H1 (cell line): ENCODE measurements at regions not wholly inside any gene's neighbourhood (a gene's known extent, or its start where the extent isn't known, plus 50 kb on each side); places are given as distances from the start of the nearest gene placed in this dataset.

Experiments used
- CTCF ChIA-PET: fragments of 300-600 bp; sonication (Branson Sonifier 250); formaldehyde crosslinking; loops from one replicate; lab custom pipeline; 2021; ENCODE audit not compliant: partially characterized antibody; lab: Charles Lee
- POLR2A ChIA-PET: fragments of 300-600 bp; sonication (Branson Sonifier 250); formaldehyde crosslinking; loops from one replicate; lab custom pipeline; 2021; ENCODE audit warnings: inconsistent platforms; ENCODE audit not compliant: partially characterized antibody; lab: Charles Lee
- DNase-seq, 2 experiments: peaks; one replicate each; pipeline versions ENCODE4 v3.0.0 to v3.0.0-alpha.2; 2010 to 2022; ENCODE audit warnings: low spot score in 2 of 2, low read depth in 1 of 2, mixed read lengths in 1 of 2
- FAIRE-seq: peaks from 2 replicates; lab custom pipeline; 2011; peaks lifted over from hg19 to GRCh38; lab: Jason Lieb, UNC
- H2AFZ ChIP-seq: 2 replicates; pipeline ENCODE4 v1.8.1; 2012; ENCODE audit warnings: low read length, inconsistent platforms
- H2AK5ac ChIP-seq: 2 replicates; pipeline ENCODE4 v1.6.1; 2013; ENCODE audit warnings: low read depth, low read length
- H2BK120ac ChIP-seq: replicated peaks from 2 replicates; pipeline ENCODE3; 2013; ENCODE audit warnings: low read depth, low read length, inconsistent platforms
- H2BK12ac ChIP-seq: 2 replicates; pipeline ENCODE4 v1.6.1; 2013; ENCODE audit warnings: low read depth, low read length
- H2BK15ac ChIP-seq: 2 replicates; pipeline ENCODE4 v1.6.1; 2013; ENCODE audit warnings: low read length
- H2BK20ac ChIP-seq: 2 replicates; pipeline ENCODE4 v1.6.1; 2013; ENCODE audit warnings: low read length
- H2BK5ac ChIP-seq: 2 replicates; pipeline ENCODE4 v1.6.1; 2013; ENCODE audit warnings: low read depth, low read length
- H3K14ac ChIP-seq: 2 replicates; pipeline ENCODE4 v1.6.1; 2013; ENCODE audit warnings: inconsistent platforms; ENCODE audit not compliant: insufficient read length
- H3K18ac ChIP-seq: 2 replicates; pipeline ENCODE4 v1.6.1; 2013; ENCODE audit warnings: low read length; ENCODE audit errors: extremely low read depth
- H3K23ac ChIP-seq: 2 replicates; pipeline ENCODE4 v1.6.1; 2013; ENCODE audit warnings: inconsistent platforms; ENCODE audit not compliant: insufficient read length
- H3K23me2 ChIP-seq: 2 replicates; pipeline ENCODE4 v1.6.1; 2013; ENCODE audit warnings: low read depth, low read length
- H3K27ac ChIP-seq: 2 replicates; pipeline ENCODE4 v1.6.1; 2011; ENCODE audit warnings: low read depth, low read length, inconsistent platforms
- H3K27me3 ChIP-seq, 4 experiments: replicated peaks in 1 of 4; 1 replicate in 1 of 4; 2 replicates in 3 of 4; pipeline versions ENCODE4 v1.6.1 to v1.8.1; 2011 to 2013; ENCODE audit warnings: low read length in 3 of 4, mild to moderate bottlenecking in 3 of 4, inconsistent platforms in 2 of 4, mixed read lengths in 2 of 4, moderate library complexity in 1 of 4; ENCODE audit not compliant: control insufficient read depth in 3 of 4, insufficient read depth in 3 of 4; ENCODE audit errors: extremely low read depth in 1 of 4
- H3K36me3 ChIP-seq, 4 experiments: 2 replicates each; pipeline versions ENCODE4 v1.6.1 to v1.8.1; 2011 to 2013; ENCODE audit warnings: mild to moderate bottlenecking in 4 of 4, low read length in 3 of 4, moderate library complexity in 2 of 4, control low read depth in 1 of 4, inconsistent platforms in 1 of 4; ENCODE audit not compliant: insufficient read depth in 4 of 4, control insufficient read depth in 2 of 4
- H3K4ac ChIP-seq: replicated peaks from 2 replicates; pipeline ENCODE3; 2013; ENCODE audit warnings: low read length, low read depth, mixed read lengths, inconsistent platforms; ENCODE audit not compliant: insufficient read length
- H3K4me1 ChIP-seq, 4 experiments: replicated peaks in 1 of 4; 1 replicate in 1 of 4; 2 replicates in 3 of 4; pipeline versions ENCODE4 v1.6.1 to v1.8.1; 2011 to 2013; ENCODE audit warnings: low read length in 3 of 4, inconsistent platforms in 2 of 4, mixed read lengths in 1 of 4; ENCODE audit not compliant: insufficient read depth in 4 of 4, control insufficient read depth in 3 of 4
- H3K4me2 ChIP-seq, 2 experiments: 2 replicates each; pipeline versions ENCODE4 v1.6.1 to v1.8.1; 2011 to 2013; ENCODE audit warnings: low read depth in 2 of 2, low read length in 2 of 2, control low read depth in 1 of 2, inconsistent platforms in 1 of 2, mild to moderate bottlenecking in 1 of 2; ENCODE audit not compliant: insufficient read depth in 1 of 2
- H3K4me3 ChIP-seq, 4 experiments: fragments of 200-600, 300-600 bp in 1 of 4; sonication (generic), shearing (Covaris generic), sonication (Bioruptor Twin) in 1 of 4; 2 replicates each; pipeline versions ENCODE4 v1.5.1 to v1.8.1; 2011 to 2016; ENCODE audit warnings: low read length in 4 of 4, low read depth in 3 of 4, control low read depth in 2 of 4, inconsistent platforms in 2 of 4, mild to moderate bottlenecking in 2 of 4, mixed read lengths in 1 of 4, moderate library complexity in 1 of 4; ENCODE audit not compliant: insufficient read depth in 2 of 4; ENCODE audit errors: extremely low read depth in 1 of 4
- H3K56ac ChIP-seq: replicated peaks from 2 replicates; pipeline ENCODE3; 2013; ENCODE audit warnings: low read depth, mild to moderate bottlenecking, mixed read lengths, low read length, inconsistent platforms; ENCODE audit not compliant: insufficient read length
- H3K79me1 ChIP-seq: 2 replicates; pipeline ENCODE4 v1.6.1; 2013; ENCODE audit warnings: low read depth, low read length, control low read depth
- H3K79me2 ChIP-seq, 2 experiments: 2 replicates each; pipeline versions ENCODE4 v1.6.1 to v1.8.1; 2012 to 2013; ENCODE audit warnings: low read length in 2 of 2, mild to moderate bottlenecking in 2 of 2, inconsistent platforms in 1 of 2; ENCODE audit not compliant: insufficient read depth in 2 of 2, control insufficient read depth in 1 of 2
- H3K9ac ChIP-seq, 4 experiments: replicated peaks in 1 of 4; 1 replicate in 1 of 4; 2 replicates in 3 of 4; pipeline versions ENCODE4 v1.6.1 to v1.8.1; 2011 to 2013; ENCODE audit warnings: low read depth in 3 of 4, low read length in 3 of 4, control low read depth in 2 of 4, mild to moderate bottlenecking in 2 of 4, moderate library complexity in 2 of 4, inconsistent platforms in 1 of 4; ENCODE audit errors: extremely low read depth in 1 of 4
- H3K9me3 ChIP-seq, 2 experiments: 2 replicates each; pipeline versions ENCODE4 v1.6.1 to v1.8.1; 2012 to 2013; ENCODE audit warnings: mild to moderate bottlenecking in 2 of 2, moderate library complexity in 2 of 2, control low read depth in 1 of 2, inconsistent platforms in 1 of 2, low read depth in 1 of 2, low read length in 1 of 2, mixed read lengths in 1 of 2; ENCODE audit not compliant: insufficient read depth in 2 of 2
- H4K20me1 ChIP-seq, 2 experiments: replicated peaks in 1 of 2; 2 replicates each; pipeline versions ENCODE3 to v1.8.1; 2011 to 2013; ENCODE audit warnings: inconsistent platforms in 2 of 2, low read length in 2 of 2, mild to moderate bottlenecking in 1 of 2; ENCODE audit not compliant: insufficient read depth in 2 of 2, control insufficient read depth in 1 of 2
- H4K5ac ChIP-seq: 2 replicates; pipeline ENCODE4 v1.6.1; 2013; ENCODE audit warnings: low read length, low read depth, mixed read lengths, inconsistent platforms; ENCODE audit not compliant: insufficient read length
- H4K8ac ChIP-seq: 2 replicates; pipeline ENCODE4 v1.8.0; 2013; ENCODE audit warnings: mild to moderate bottlenecking, moderate library complexity, low read length, inconsistent platforms; ENCODE audit not compliant: insufficient read depth; ENCODE audit errors: extremely low read depth
- H4K91ac ChIP-seq: replicated peaks from 2 replicates; pipeline ENCODE3; 2013; ENCODE audit warnings: low read length, mixed read lengths, inconsistent platforms; ENCODE audit not compliant: insufficient read length
- ASH2L ChIP-seq: fragments of 200-600, 300-600 bp; sonication (generic); IDR thresholded peaks from one replicate; pipeline ENCODE4 v1.7.1; 2017; ENCODE audit warnings: low read length
- ATF2 ChIP-seq: IDR thresholded peaks from 2 replicates; pipeline ENCODE4 v1.6.1; 2012; ENCODE audit warnings: low read length, inconsistent platforms
- CHD1 ChIP-seq: IDR thresholded peaks from 2 replicates; pipeline ENCODE4 v1.6.1; 2012; ENCODE audit warnings: low read depth, low read length, improper control_type of control experiment
- JUND ChIP-seq: IDR thresholded peaks from 2 replicates; pipeline ENCODE4 v1.6.1; 2011; ENCODE audit warnings: mild to moderate bottlenecking, improper control_type of control experiment, low read length
- KDM4A ChIP-seq: IDR thresholded peaks from one replicate; pipeline ENCODE4 v1.7.1; 2012; ENCODE audit warnings: low read depth, mild to moderate bottlenecking, moderate library complexity, low read length, inconsistent platforms; ENCODE audit not compliant: severe bottlenecking
- KDM5A ChIP-seq: fragments of 200-600 bp; IDR thresholded peaks from 2 replicates; pipeline ENCODE4 v1.7.1; 2012; ENCODE audit warnings: mild to moderate bottlenecking, low read length, inconsistent platforms, mixed read lengths
- MAX ChIP-seq: IDR thresholded peaks from 2 replicates; pipeline ENCODE4 v1.6.1; 2012; ENCODE audit warnings: inconsistent platforms
- RBBP5 ChIP-seq: IDR thresholded peaks from 2 replicates; pipeline ENCODE4 v1.7.1; 2012; ENCODE audit warnings: low read depth, mild to moderate bottlenecking, inconsistent platforms, low read length, moderate library complexity, borderline replicate concordance
- TAF1 ChIP-seq: IDR thresholded peaks from 2 replicates; pipeline ENCODE4 v1.6.1; 2011; ENCODE audit warnings: mild to moderate bottlenecking, low read depth, low read length
- TBP ChIP-seq: IDR thresholded peaks from 2 replicates; pipeline ENCODE4 v1.6.1; 2011; ENCODE audit warnings: low read depth, low read length, improper control_type of control experiment
- TEAD4 ChIP-seq: IDR thresholded peaks from 2 replicates; pipeline ENCODE4 v1.6.1; 2012; ENCODE audit warnings: low read depth, low read length, inconsistent platforms, mixed read lengths
- YY1 ChIP-seq: IDR thresholded peaks from 2 replicates; pipeline ENCODE4 v1.6.1; 2011; ENCODE audit warnings: low read depth, mild to moderate bottlenecking, low read length
- WGBS, 2 experiments: shearing (Covaris generic) in 1 of 2; methylation state at CpG; one replicate each; pipeline versions ENCODE4 v1.1.6 to v1.1.7; 2013 to 2015; ENCODE audit warnings: low lambda C conversion rate in 2 of 2, mixed read lengths in 2 of 2, inconsistent platforms in 1 of 2, low coverage in 1 of 2, missing lambda C conversion rate in 1 of 2; ENCODE audit not compliant: insufficient replicate concordance in 2 of 2, insufficient coverage in 1 of 2, insufficient read length in 1 of 2; ENCODE audit errors: extremely low coverage in 1 of 2, missing lambda C conversion rate in 1 of 2; 5-methylcytosine and 5-hydroxymethylcytosine counted together

DNA sequence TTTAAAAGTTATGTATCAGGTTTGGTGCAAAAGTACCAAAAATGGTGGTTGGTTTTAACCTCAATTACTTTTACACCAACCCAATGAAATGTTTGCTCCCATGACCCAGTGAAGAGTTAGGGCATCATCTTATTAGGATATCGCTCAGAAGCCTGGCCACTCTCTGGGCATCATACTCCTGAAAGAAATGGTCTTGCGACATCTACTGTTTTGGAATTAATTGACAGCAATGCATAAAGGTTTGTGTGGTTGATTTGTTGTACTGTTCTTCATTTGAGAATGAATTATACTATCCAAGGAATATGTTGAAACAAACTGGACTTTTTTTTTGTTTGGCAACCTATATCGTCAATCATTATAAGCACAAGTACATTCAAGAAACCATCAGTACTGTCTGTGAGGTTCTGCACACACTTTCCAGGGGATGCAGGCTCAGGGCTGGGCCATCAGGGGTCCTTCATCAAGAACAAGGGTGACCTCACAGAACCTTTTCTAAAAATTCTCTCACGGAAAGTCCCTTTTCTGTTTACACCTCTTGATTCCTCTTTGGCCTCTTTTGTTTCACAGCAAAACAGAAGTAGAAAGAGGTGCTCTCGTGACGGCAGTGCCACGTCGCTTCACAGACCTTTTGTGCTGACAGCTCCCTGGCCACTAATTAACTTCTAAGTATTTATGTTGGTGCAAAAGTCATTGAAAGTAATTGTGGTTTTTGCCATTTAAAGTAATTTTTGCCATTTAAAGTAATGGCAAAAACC, 117.2 kb upstream of the KLF6 start:
- no peak overlapping the region for H3K56ac ChIP-seq
- no peaks in the 10 kb centered on the region for H3K23me2 ChIP-seq
- no peak overlapping the region for H3K14ac ChIP-seq
- no peak overlapping the region for H2BK20ac ChIP-seq
- H4K20me1 ChIP-seq = no peaks in the 10 kb centered on the region
- no peak overlapping the region for H4K8ac ChIP-seq
- no peaks in the 10 kb centered on the region for H3K4me1 ChIP-seq
- no peaks in the 10 kb centered on the region for H3K79me2 ChIP-seq
- no peak overlapping the region for H2BK12ac ChIP-seq
- no peak for DNase-seq
- no peak overlapping the region for H2BK15ac ChIP-seq
- FAIRE-seq = no peak
- H2AK5ac ChIP-seq = no peak overlapping the region
- H4K5ac ChIP-seq = no peak overlapping the region
- H2BK120ac ChIP-seq = no peak overlapping the region
- no peaks in the 10 kb centered on the region for H3K9me3 ChIP-seq
- H3K4me3 ChIP-seq = no peak overlapping the region
- no peak overlapping the region for H2AFZ ChIP-seq
- no peak overlapping the region for H4K91ac ChIP-seq
- H3K9ac ChIP-seq = no peak overlapping the region
- H3K4ac ChIP-seq = no peak overlapping the region
- H3K27me3 ChIP-seq = no peaks in the 10 kb centered on the region
- H3K36me3 ChIP-seq = no peaks in the 10 kb centered on the region
- no peaks in the 10 kb centered on the region for H3K79me1 ChIP-seq
- H3K23ac ChIP-seq = no peak overlapping the region
- no peak overlapping the region for H3K18ac ChIP-seq
- POLR2A ChIA-PET = interaction anchor here (1.2 kb wide), 1 partner anchor 117 kb away, joined by 3 read pairs; the partner anchor contains the start of gene KLF6
- H3K27ac ChIP-seq = no peak overlapping the region
- H2BK5ac ChIP-seq = no peak overlapping the region
- WGBS, 2 experiments = 87% methylated on average over 8 of the region's 8 CpGs; no CpG with 5 or more reads in 1 of the 2 experiments
- no peak overlapping the region for H3K4me2 ChIP-seq
- CTCF ChIA-PET = interaction anchor here (1.2 kb wide), 1 partner anchor 493 kb away, joined by 3 read pairs; no protein-coding TSS in a partner anchor
- TF ChIP-seq TAF1 = no peak
- no peak for TF ChIP-seq TEAD4
- no peak for TF ChIP-seq ATF2
- no peak for TF ChIP-seq TBP
- TF ChIP-seq CHD1 = no peak
- TF ChIP-seq KDM4A = no peak
- TF ChIP-seq MAX = no peak
- no peak for TF ChIP-seq JUND
- no peak for TF ChIP-seq YY1
- no peak for TF ChIP-seq ASH2L
- no peak for TF ChIP-seq RBBP5
- TF ChIP-seq KDM5A = no peak
